K562 (cell line): ENCODE measurements at regions not wholly inside any gene's neighbourhood (a gene's known extent, or its start where the extent isn't known, plus 50 kb on each side); places are given as distances from the start of the nearest gene placed in this dataset.

Source experiments
- ATAC-seq: fragments of 200-7000 bp; cut with Tn5 transposase; 3 replicates; pipeline ENCODE4 v1.9.1; 2020; ENCODE audit warnings: moderate library complexity
- BruUV-seq: library from RNA; stranded (reverse); fragments of 400-500 nt; replicated peaks from 2 replicates; lab custom pipeline; 2021; lab: Mats Ljungman, UMichigan
- CTCF ChIA-PET: fragments of 300-600 bp; formaldehyde crosslinking; extraction: SDS; loops from one replicate; lab custom pipeline; 2021; ENCODE audit warnings: low intra/inter-chr PET ratio; lab: Yijun Ruan, JAX
- POLR2A ChIA-PET: fragments of 300-600, 350-650 bp; sonication (Branson Sonifier 250); formaldehyde crosslinking; extraction: SDS; loops from one replicate; lab custom pipeline; 2021; ENCODE audit warnings: antibody characterized with exemption, inconsistent platforms; lab: Yijun Ruan, JAX
- DNase-seq, 4 experiments: peaks; one replicate each; pipeline versions ENCODE4 v3.0.0 to v3.0.0-alpha.2; 2011 to 2018; ENCODE audit warnings: low spot score in 3 of 4, mixed read lengths in 3 of 4; ENCODE audit errors: extremely low read depth in 1 of 4
- FAIRE-seq: peaks from 2 replicates; lab custom pipeline; 2011; peaks lifted over from hg19 to GRCh38; lab: Jason Lieb, UNC
- H2AFZ ChIP-seq: 2 replicates; pipeline ENCODE4 v1.6.0; 2011; ENCODE audit warnings: low read depth, low read length, control low read depth, inconsistent platforms
- H3K27ac ChIP-seq: fragments of 200-600 bp; 3 replicates; pipeline ENCODE4 v1.8.0; 2011; ENCODE audit warnings: low read depth, mild to moderate bottlenecking, control low read depth, inconsistent platforms, low read length, moderate library complexity, mixed read lengths; ENCODE audit errors: extremely low read depth
- H3K27me3 ChIP-seq, 2 experiments: fragments of 300-600 bp in 1 of 2; 2 replicates in 1 of 2; 3 replicates in 1 of 2; pipeline versions ENCODE4 v1.6.0 to v1.8.0; 2011; ENCODE audit warnings: inconsistent platforms in 2 of 2, low read length in 2 of 2, mild to moderate bottlenecking in 1 of 2, mixed read lengths in 1 of 2, moderate library complexity in 1 of 2; ENCODE audit not compliant: control insufficient read depth in 2 of 2, insufficient read depth in 2 of 2
- H3K36me3 ChIP-seq: fragments of 300-600 bp; 3 replicates; pipeline ENCODE4 v1.8.0; 2011; ENCODE audit warnings: mild to moderate bottlenecking, low read length, inconsistent platforms; ENCODE audit not compliant: control insufficient read depth, insufficient read depth
- H3K4me1 ChIP-seq, 2 experiments: fragments of 200-600 bp in 1 of 2; replicated peaks in 1 of 2; 2 replicates in 1 of 2; 3 replicates in 1 of 2; pipeline versions ENCODE4 v1.5.1 to v1.8.0; 2011; ENCODE audit warnings: inconsistent platforms in 2 of 2, low read length in 2 of 2, mild to moderate bottlenecking in 1 of 2, mixed read lengths in 1 of 2, moderate library complexity in 1 of 2; ENCODE audit not compliant: control insufficient read depth in 2 of 2, insufficient read depth in 2 of 2
- H3K4me2 ChIP-seq: 2 replicates; pipeline ENCODE4 v1.6.1; 2011; ENCODE audit warnings: low read length, control low read depth, inconsistent platforms, mixed read lengths; ENCODE audit not compliant: insufficient read depth
- H3K4me3 ChIP-seq: fragments of 200-600 bp; sonication (generic), shearing (Covaris generic); 2 replicates; pipeline ENCODE4 v1.5.1; 2016; ENCODE audit warnings: control low read depth, inconsistent platforms
- H3K79me2 ChIP-seq: fragments of 200-600 bp; 3 replicates; pipeline ENCODE4 v1.8.0; 2011; ENCODE audit warnings: low read length, inconsistent platforms; ENCODE audit not compliant: control insufficient read depth, insufficient read depth
- H3K9ac ChIP-seq, 2 experiments: 2 replicates each; pipeline versions ENCODE4 v1.6.0 to v1.6.1; 2011; ENCODE audit warnings: low read depth in 2 of 2, low read length in 2 of 2, control low read depth in 1 of 2, inconsistent platforms in 1 of 2, mild to moderate bottlenecking in 1 of 2, mixed read lengths in 1 of 2; ENCODE audit not compliant: insufficient read depth in 1 of 2
- H3K9me1 ChIP-seq: one replicate; pipeline ENCODE4 v1.6.0; 2011; ENCODE audit warnings: inconsistent platforms, mild to moderate bottlenecking, low read length, moderate library complexity; ENCODE audit not compliant: control insufficient read depth, insufficient read depth
- H3K9me3 ChIP-seq: replicated peaks from 2 replicates; pipeline ENCODE4 v1.5.1; 2011; ENCODE audit warnings: low read depth, low read length, inconsistent platforms; ENCODE audit not compliant: control insufficient read depth, insufficient read depth
- H4K20me1 ChIP-seq: replicated peaks from 2 replicates; pipeline ENCODE4 v1.6.1; 2011; ENCODE audit warnings: low read length, inconsistent platforms, mixed read lengths; ENCODE audit not compliant: control insufficient read depth, insufficient read depth
- CLOCK ChIP-seq: fragments of 250-450 bp; sonication (Bioruptor Pico); IDR thresholded peaks from 2 replicates; pipeline ENCODE4 v1.4.0; 2020; ENCODE audit warnings: mild to moderate bottlenecking, moderate library complexity, borderline replicate concordance
- HMGXB4 ChIP-seq: sonication (generic); formaldehyde crosslinking; IDR thresholded peaks from 2 replicates; pipeline ENCODE4 v1.8.1; 2023; ENCODE audit warnings: mild to moderate bottlenecking, missing genetic modification reagents
- MYBL2 ChIP-seq, 2 experiments: fragments of 450-650 bp in 1 of 2; sonication (generic) in 1 of 2; formaldehyde crosslinking in 1 of 2; IDR thresholded peaks; 2 replicates each; pipeline versions ENCODE4 v1.6.1 to v1.8.1; 2017 to 2022; ENCODE audit warnings: borderline replicate concordance in 1 of 2, inconsistent platforms in 1 of 2, low read depth in 1 of 2, mild to moderate bottlenecking in 1 of 2, missing genetic modification reagents in 1 of 2, moderate library complexity in 1 of 2
- RREB1 ChIP-seq: fragments of 250-450 bp; sonication (Bioruptor Pico); IDR thresholded peaks from 2 replicates; pipeline ENCODE4 v1.4.0; 2020
- SP1 ChIP-seq: sonication (generic); formaldehyde crosslinking; IDR thresholded peaks from 2 replicates; pipeline ENCODE4 v1.8.1; 2022; ENCODE audit warnings: mild to moderate bottlenecking, missing genetic modification reagents
- ZMIZ1 ChIP-seq, 2 experiments: fragments of 150-350 bp in 1 of 2; IDR thresholded peaks; 2 replicates each; pipeline ENCODE4 v1.6.1; 2012 to 2016; ENCODE audit warnings: low read depth in 2 of 2, low read length in 2 of 2, mild to moderate bottlenecking in 1 of 2, moderate library complexity in 1 of 2
- WGBS: fragments of 100-300 bp; shearing (Covaris generic); methylation state at CpG from one replicate; pipeline ENCODE4 v1.1.6; 2016; ENCODE audit warnings: low coverage, mixed read lengths; ENCODE audit not compliant: insufficient coverage; ENCODE audit errors: missing lambda C conversion rate; 5-methylcytosine and 5-hydroxymethylcytosine counted together
- in situ Hi-C: fragments of 300-500 bp; cut with MboI; formaldehyde crosslinking; loops from 4 replicates; pipeline ENCODE4 v1.15.0; 2018; ENCODE audit warnings: inconsistent platforms, mixed read lengths
- intact Hi-C: fragments of 100-400 bp; cut with micrococcal nuclease; formaldehyde crosslinking; loops from 2 replicates; pipeline ENCODE4 v1.14.2; 2022

- WGBS: 6% methylated on average over 2 of the region's 2 CpGs
- Histone ChIP-seq H4K20me1 (no peaks in the 10 kb centered on the region), H3K4me2 (no peak overlapping the region), H3K9ac (no peak overlapping the region), H2AFZ (no peak overlapping the region), H3K4me1 (no peaks in the 10 kb centered on the region), H3K79me2 (no peaks in the 10 kb centered on the region), H3K27ac (no peak overlapping the region), H3K36me3 (no peaks in the 10 kb centered on the region), H3K4me3 (no peak overlapping the region), H3K27me3 (peaks cover 0 to 48% of the 10 kb centered on the region in 2 experiments; a peak in 3 of 5 replicates), H3K9me1 (no peaks in the 10 kb centered on the region), H3K9me3 (no peaks in the 10 kb centered on the region)
- no peak for FAIRE-seq
- intact Hi-C loops: no loop called here
- in situ Hi-C loops: no loop called here
- BruUV-seq: no TSS peak
- ATAC-seq: no peak
- ChIA-PET POLR2A (no interaction called here), CTCF (no interaction called here)
- DNase-seq: no peak
- TF ChIP-seq MYBL2 (IDR thresholded peaks at IDR 0.05; ENCODE audit: low read depth) (no peak), MYBL2 (CRISPR knock-in tag; IDR thresholded peaks at IDR 0.05; ENCODE audit: borderline replicate concordance) (no peak), CLOCK (CRISPR knock-in tag) (no peak), ZMIZ1 (IDR thresholded peaks at IDR 0.05; ENCODE audit: low read depth in 2 of 2, low read length in 2 of 2) (no peak), SP1 (CRISPR knock-in tag) (no peak), HMGXB4 (CRISPR knock-in tag) (no peak), RREB1 (CRISPR knock-in tag) (no peak)
These were observed 285.7 kb upstream of the RTL1 start for GRCh38 chr14:101189266-101189665.
